Large intestine (tissue), 3 donors: ENCODE measurements at regions not wholly inside any gene's neighbourhood (a gene's known extent, or its start where the extent isn't known, plus 50 kb on each side); places are given as distances from the start of the nearest gene placed in this dataset.

Experiments used
- DNase-seq, 2 donors: peaks; one replicate each; pipeline versions ENCODE4 v3.0.0 to v3.0.0-alpha.2; 2013
- H3K27ac ChIP-seq: one replicate; pipeline ENCODE4 v1.5.1; 2013; ENCODE audit warnings: low read length
- H3K27me3 ChIP-seq: 2 replicates; pipeline ENCODE4 v1.6.1; 2013; ENCODE audit warnings: low read length; ENCODE audit not compliant: control insufficient read depth, insufficient read depth
- H3K36me3 ChIP-seq: 2 replicates; pipeline ENCODE4 v1.6.1; 2013; ENCODE audit warnings: low read length; ENCODE audit not compliant: control insufficient read depth, insufficient read depth
- H3K4me1 ChIP-seq: one replicate; pipeline ENCODE4 v1.6.1; 2013; ENCODE audit warnings: low read length; ENCODE audit not compliant: control insufficient read depth, insufficient read depth
- H3K4me3 ChIP-seq: one replicate; pipeline ENCODE4 v1.5.1; 2013; ENCODE audit warnings: low read length
- H3K9me3 ChIP-seq: one replicate; pipeline ENCODE4 v1.6.1; 2013; ENCODE audit warnings: mild to moderate bottlenecking, low read depth, low read length, moderate library complexity; ENCODE audit not compliant: control insufficient read depth
- WGBS: methylation state at CpG from one replicate; pipeline ENCODE4 v1.1.5; 2013; ENCODE audit warnings: low lambda C conversion rate; ENCODE audit not compliant: insufficient coverage; 5-methylcytosine and 5-hydroxymethylcytosine counted together

GRCh38 chr18:22790545-22791309, 142.4 kb upstream of the RBBP8 start:
- Histone ChIP-seq H3K27ac (no peak overlapping the region), H3K27me3 (no peaks in the 10 kb centered on the region), H3K4me3 (no peak overlapping the region), H3K4me1 (peaks cover 9% of the 10 kb centered on the region), H3K36me3 (no peaks in the 10 kb centered on the region), H3K9me3 (no peaks in the 10 kb centered on the region)
- peak in 1 of 2 donors; percentile 25 for DNase-seq
- WGBS = no CpG with 5 or more reads among the region's 4 CpGs

GRCh38 chr18:22791310-22791610, 141.9 kb upstream of the RBBP8 start:
- no CpG with 5 or more reads among the region's 2 CpGs for WGBS
- no peaks in the 10 kb centered on the region for H3K36me3 ChIP-seq
- no peak overlapping the region for H3K27ac ChIP-seq
- no peaks in the 10 kb centered on the region for H3K27me3 ChIP-seq
- peaks cover 9% of the 10 kb centered on the region for H3K4me1 ChIP-seq
- H3K4me3 ChIP-seq = no peak overlapping the region
- DNase-seq = no peak
- no peaks in the 10 kb centered on the region for H3K9me3 ChIP-seq

GRCh38 chr18:22796113-22796512, 137.0 kb upstream of the RBBP8 start:
- no peaks in the 10 kb centered on the region for H3K27me3 ChIP-seq
- no peak for DNase-seq
- no peak overlapping the region for H3K27ac ChIP-seq
- no peaks in the 10 kb centered on the region for H3K36me3 ChIP-seq
- no peak overlapping the region for H3K4me3 ChIP-seq
- WGBS = no CpG with 5 or more reads among the region's 4 CpGs
- peaks cover 4% of the 10 kb centered on the region for H3K4me1 ChIP-seq
- peaks cover 8% of the 10 kb centered on the region for H3K9me3 ChIP-seq

DNA sequence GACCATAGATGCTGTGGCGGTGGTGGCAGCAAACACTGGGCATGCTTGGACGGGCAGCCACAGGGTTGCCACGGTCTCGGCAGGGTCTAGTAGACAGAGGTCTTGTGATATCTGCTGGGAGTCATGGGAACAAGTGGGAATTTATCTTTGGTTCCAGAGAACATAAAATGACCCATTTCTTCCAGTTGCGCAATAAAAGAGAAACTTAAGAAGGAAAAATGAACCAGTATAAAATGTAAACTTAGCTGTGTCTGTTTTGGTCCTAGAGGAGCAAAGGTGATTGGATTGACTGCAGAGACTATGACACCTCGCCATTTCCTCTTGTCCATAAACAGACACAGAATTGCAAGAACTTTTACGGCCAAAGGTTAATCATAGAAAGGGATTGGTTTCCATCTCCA, 132.6 kb upstream of the RBBP8 start:
- H3K9me3 ChIP-seq = peaks cover 8% of the 10 kb centered on the region
- DNase-seq = peak; percentile 53 to 77
- no peaks in the 10 kb centered on the region for H3K36me3 ChIP-seq
- H3K27ac ChIP-seq = peak overlapping the region; percentile 87
- H3K4me1 ChIP-seq = peaks cover 4% of the 10 kb centered on the region
- H3K27me3 ChIP-seq = no peaks in the 10 kb centered on the region
- WGBS = 51% methylated on average over 2 of the region's 7 CpGs
- H3K4me3 ChIP-seq = no peak overlapping the region

DNA sequence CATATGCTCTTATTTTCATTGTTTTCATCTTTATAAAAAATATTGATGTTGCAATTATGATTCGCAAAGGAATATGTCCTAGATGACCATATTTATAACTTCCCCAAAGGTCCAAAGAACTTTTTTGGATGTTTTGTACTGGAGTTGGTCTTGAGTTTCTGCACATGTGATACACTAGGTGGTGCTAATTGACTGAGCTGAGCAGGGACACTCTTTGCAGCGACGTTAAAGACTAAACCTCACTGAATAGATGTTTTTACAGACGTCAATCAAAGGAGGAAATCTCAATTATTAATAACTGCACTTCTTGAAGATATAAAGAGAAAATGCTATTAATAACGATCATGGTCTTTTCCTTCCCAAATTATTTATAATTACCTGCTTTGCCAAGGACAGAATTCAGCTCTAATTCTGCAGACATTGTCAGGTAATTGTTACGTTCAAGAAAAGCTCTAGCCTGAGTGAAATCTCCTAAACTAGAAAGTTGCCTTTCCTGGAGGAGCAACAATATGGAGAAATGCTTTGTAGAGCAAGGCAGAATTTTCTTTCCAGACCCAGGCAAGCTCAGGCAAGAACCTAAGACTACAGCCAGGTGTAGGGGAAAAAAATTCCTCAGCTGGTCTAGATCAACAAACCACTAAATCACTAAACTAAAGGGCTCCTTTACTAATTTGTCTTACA, 119.3 kb upstream of the RBBP8 start:
- no peak overlapping the region for H3K27ac ChIP-seq
- WGBS = no CpG with 5 or more reads among the region's 6 CpGs
- peak; percentile 34 to 41 for DNase-seq
- no peak overlapping the region for H3K4me3 ChIP-seq
- H3K9me3 ChIP-seq = no peaks in the 10 kb centered on the region
- H3K4me1 ChIP-seq = peaks cover 11% of the 10 kb centered on the region
- H3K36me3 ChIP-seq = no peaks in the 10 kb centered on the region
- H3K27me3 ChIP-seq = no peaks in the 10 kb centered on the region

DNA sequence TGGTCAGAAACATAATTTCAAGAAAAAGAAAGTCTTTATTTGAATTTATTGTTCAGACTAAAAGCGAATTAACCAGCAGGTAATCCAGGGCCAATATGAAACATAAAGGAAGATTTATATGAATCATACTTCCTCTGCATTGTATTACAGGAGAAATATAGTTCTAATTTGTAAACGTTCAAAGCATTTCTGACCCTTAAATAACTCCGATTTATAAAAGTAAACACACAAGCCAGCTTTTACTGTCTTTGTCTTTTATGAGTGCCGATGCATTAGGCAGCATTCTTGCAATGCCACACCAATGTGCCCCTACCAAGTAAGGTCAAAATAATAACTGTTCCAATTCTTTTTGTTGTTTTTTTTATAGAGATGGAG, 118.8 kb upstream of the RBBP8 start:
- H3K4me3 ChIP-seq = no peak overlapping the region
- 69% methylated on average over 3 of the region's 4 CpGs for WGBS
- H3K36me3 ChIP-seq = no peaks in the 10 kb centered on the region
- H3K9me3 ChIP-seq = no peaks in the 10 kb centered on the region
- no peak for DNase-seq
- peaks cover 11% of the 10 kb centered on the region for H3K4me1 ChIP-seq
- no peak overlapping the region for H3K27ac ChIP-seq
- no peaks in the 10 kb centered on the region for H3K27me3 ChIP-seq

DNA sequence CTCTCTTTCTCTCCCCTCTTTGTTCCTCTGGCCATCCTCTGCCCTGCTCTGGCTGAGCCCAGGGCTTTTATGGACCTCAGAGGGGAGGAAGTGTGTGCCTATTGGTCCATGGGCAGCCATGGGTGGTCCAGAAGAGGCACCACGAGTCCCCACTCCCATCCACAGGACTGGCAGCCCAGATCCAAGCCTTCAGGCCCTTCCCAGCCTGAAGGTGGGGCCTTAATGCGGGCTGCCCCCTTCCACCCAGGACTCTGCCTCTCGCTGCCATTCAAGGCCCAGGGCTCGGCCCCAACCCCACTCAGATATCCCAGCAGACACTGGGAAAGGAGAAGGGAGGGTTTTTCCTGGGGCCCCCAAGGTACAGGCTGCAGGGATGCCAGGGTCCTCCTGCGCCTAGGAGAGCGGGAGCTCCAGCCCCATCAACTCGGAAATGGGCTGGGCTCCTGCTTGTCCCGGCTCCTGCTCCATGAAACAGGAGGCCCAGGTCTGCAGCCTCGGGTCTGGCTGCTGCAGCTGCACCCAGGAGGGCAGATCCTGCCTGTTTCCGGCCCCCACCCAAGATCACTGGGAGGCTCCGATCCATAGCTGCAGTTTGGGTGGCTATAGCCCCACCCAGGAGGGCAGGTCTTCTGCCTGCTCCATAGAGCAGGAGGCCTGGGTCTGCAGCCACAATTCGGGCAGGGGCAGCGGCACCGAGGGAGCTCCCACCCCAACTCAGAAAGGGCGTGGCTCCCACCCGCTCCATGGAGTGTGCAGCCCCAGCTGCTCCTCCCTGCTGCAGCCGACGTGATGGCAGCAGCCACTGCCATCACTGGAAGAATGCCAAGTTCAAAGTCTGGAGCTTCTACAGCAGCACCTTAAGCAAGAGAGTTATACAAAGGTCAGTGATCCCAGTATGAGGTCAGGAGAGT, 116.6 kb upstream of the RBBP8 start:
- no peaks in the 10 kb centered on the region for H3K36me3 ChIP-seq
- peak overlapping the region; percentile 17 for H3K4me3 ChIP-seq
- H3K27ac ChIP-seq = peak overlapping the region; percentile 26
- peak; percentile 95 to 96 for DNase-seq
- no peaks in the 10 kb centered on the region for H3K27me3 ChIP-seq
- no CpG with 5 or more reads among the region's 18 CpGs for WGBS
- no peaks in the 10 kb centered on the region for H3K9me3 ChIP-seq
- H3K4me1 ChIP-seq = peaks cover 11% of the 10 kb centered on the region

DNA sequence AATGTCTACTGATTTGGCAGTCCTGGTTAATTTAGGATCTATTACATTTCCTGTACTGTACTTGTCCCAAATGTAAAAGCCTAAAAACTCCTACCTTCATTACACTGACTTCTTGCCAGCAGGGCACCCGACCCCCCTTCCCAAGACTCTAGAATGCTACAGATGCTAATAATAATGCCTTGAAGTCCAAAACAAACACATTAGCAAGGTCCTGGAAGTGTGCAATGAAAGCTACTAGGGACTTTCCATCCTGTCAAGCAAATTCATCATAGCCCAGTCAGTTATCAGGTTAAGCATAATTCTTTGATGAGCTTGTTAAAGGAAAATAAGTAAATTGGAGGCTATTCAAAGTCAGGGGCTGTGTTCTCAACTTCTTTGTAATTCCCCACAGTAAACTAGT, 115.3 kb upstream of the RBBP8 start:
- WGBS = no CpG with 5 or more reads among the region's 1 CpG
- H3K36me3 ChIP-seq = no peaks in the 10 kb centered on the region
- no peak overlapping the region for H3K4me3 ChIP-seq
- peak overlapping the region; percentile 30 for H3K27ac ChIP-seq
- H3K27me3 ChIP-seq = no peaks in the 10 kb centered on the region
- H3K9me3 ChIP-seq = no peaks in the 10 kb centered on the region
- H3K4me1 ChIP-seq = peaks cover 11% of the 10 kb centered on the region
- peak in 1 of 2 donors; percentile 16 for DNase-seq

DNA sequence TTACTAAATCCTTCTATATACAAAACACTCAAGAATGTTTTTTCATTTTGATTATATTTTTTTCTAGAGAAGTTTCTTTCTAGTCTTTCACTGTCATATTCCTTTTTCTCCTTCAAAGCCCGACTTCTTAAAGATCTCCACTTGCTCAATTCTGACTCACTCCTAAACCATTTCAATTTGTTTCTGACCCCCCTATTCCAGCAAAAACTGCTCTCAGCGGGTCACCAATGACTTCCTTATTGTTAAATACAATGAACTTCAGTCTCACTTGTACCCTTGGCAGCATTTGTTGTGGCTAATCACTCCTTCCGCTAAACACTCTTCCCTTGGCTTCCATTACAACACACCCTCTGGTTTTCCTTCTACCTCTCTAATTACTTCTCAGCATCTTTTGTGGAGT, 111.1 kb upstream of the RBBP8 start:
- H3K9me3 ChIP-seq = no peaks in the 10 kb centered on the region
- H3K4me3 ChIP-seq = no peak overlapping the region
- 52% methylated on average over 2 of the region's 3 CpGs for whole genome bisulfite sequencing
- H3K4me1 ChIP-seq = peaks cover 2% of the 10 kb centered on the region
- H3K27ac ChIP-seq = no peak overlapping the region
- no peaks in the 10 kb centered on the region for H3K27me3 ChIP-seq
- DNase-seq = no peak
- no peaks in the 10 kb centered on the region for H3K36me3 ChIP-seq

- Histone ChIP-seq H3K36me3 (no peaks in the 10 kb centered on the region), H3K4me3 (no peak overlapping the region), H3K27me3 (no peaks in the 10 kb centered on the region), H3K27ac (no peak overlapping the region), H3K4me1 (no peaks in the 10 kb centered on the region), H3K9me3 (no peaks in the 10 kb centered on the region)
- no peak for DNase-seq
- WGBS = 83% methylated on average over 2 of the region's 3 CpGs
Observed at GRCh38 chr18:22822841-22823508, 110.2 kb upstream of the RBBP8 start.
